Ectodermal cell (in vitro differentiated cells): ENCODE measurements at regions not wholly inside any gene's neighbourhood (a gene's known extent, or its start where the extent isn't known, plus 50 kb on each side); places are given as distances from the start of the nearest gene placed in this dataset.

Experiments used
- H3K27ac ChIP-seq: 2 replicates; pipeline ENCODE4 v1.7.0; 2013; ENCODE audit warnings: mild to moderate bottlenecking, low read depth, low read length; ENCODE audit not compliant: insufficient read depth, poor library complexity, severe bottlenecking
- H3K27me3 ChIP-seq: 2 replicates; pipeline ENCODE4 v1.7.0; 2013; ENCODE audit warnings: mild to moderate bottlenecking, low read length; ENCODE audit not compliant: insufficient read depth, control insufficient read depth, poor library complexity, severe bottlenecking
- H3K36me3 ChIP-seq: one replicate; pipeline ENCODE4 v1.7.0; 2013; ENCODE audit warnings: low read length; ENCODE audit not compliant: control insufficient read depth, insufficient read depth
- H3K4me1 ChIP-seq: one replicate; pipeline ENCODE4 v1.7.0; 2013; ENCODE audit warnings: low read length; ENCODE audit not compliant: control insufficient read depth, insufficient read depth
- H3K4me3 ChIP-seq: 2 replicates; pipeline ENCODE4 v1.7.0; 2013; ENCODE audit warnings: low read depth, low read length, control low read depth; ENCODE audit not compliant: insufficient read depth
- H3K9me3 ChIP-seq: 2 replicates; pipeline ENCODE4 v1.7.0; 2013; ENCODE audit warnings: mild to moderate bottlenecking, low read length, moderate library complexity; ENCODE audit not compliant: control insufficient read depth
- WGBS, 2 experiments: methylation state at CpG; one replicate each; pipeline ENCODE4 v1.1.7; 2013; ENCODE audit warnings: missing lambda C conversion rate in 2 of 2; 5-methylcytosine and 5-hydroxymethylcytosine counted together

- Histone ChIP-seq H3K4me1 (no peaks in the 10 kb centered on the region), H3K27me3 (no peaks in the 10 kb centered on the region), H3K4me3 (no peak overlapping the region), H3K27ac (no peak overlapping the region), H3K36me3 (no peaks in the 10 kb centered on the region), H3K9me3 (no peaks in the 10 kb centered on the region)
- 82% methylated on average over 10 of the region's 10 CpGs for WGBS, 2 experiments
Measured at GRCh38 chr1:47522935-47523834, 85.3 kb downstream of the FOXD2 start.

DNA sequence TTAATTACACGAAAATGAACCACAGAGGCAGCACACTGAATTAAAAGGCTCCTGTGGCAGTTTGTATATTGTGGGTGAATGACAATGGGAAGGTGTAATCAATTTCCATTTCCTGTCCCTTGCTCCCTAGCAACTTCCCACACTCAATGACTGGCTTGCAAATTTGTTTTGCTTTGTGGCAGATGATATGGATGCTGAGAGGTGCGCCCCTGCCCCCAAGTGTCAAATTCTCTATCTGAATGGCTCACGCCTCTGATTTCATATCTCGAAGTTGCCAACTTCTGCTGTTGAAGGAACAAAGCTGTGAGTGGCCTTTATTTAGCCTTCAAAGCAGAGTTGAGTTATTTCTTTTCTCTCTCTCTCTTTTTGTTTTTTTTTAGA lies 86.0 kb downstream of the FOXD2 start:
- no peaks in the 10 kb centered on the region for H3K4me1 ChIP-seq
- no peak overlapping the region for H3K4me3 ChIP-seq
- no peak overlapping the region for H3K27ac ChIP-seq
- no peaks in the 10 kb centered on the region for H3K27me3 ChIP-seq
- WGBS, 2 experiments = 62 to 64% methylated on average over 4 of the region's 4 CpGs
- H3K36me3 ChIP-seq = no peaks in the 10 kb centered on the region
- H3K9me3 ChIP-seq = no peaks in the 10 kb centered on the region

DNA sequence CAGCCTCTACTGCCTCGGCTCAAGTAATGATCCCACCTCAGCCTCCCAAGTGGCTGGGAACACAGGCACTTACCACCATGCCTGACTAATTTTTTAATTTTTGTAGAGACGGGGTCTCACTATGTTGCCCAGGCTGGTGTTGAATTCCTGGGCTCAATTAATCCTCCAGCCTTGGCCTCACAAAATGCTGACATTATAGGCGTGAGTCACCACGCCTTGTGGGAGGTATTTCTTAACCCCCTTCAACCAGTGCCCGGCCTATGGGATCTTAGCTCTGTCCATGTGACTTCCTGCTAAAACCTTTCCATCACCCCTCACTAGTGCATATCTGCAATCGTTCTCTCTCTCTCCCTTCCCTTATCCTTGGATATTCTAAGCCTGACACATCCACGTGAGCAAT lies 86.4 kb downstream of the FOXD2 start:
- Histone ChIP-seq H3K27ac (no peak overlapping the region), H3K9me3 (no peaks in the 10 kb centered on the region), H3K36me3 (no peaks in the 10 kb centered on the region), H3K4me3 (no peak overlapping the region), H3K4me1 (no peaks in the 10 kb centered on the region), H3K27me3 (no peaks in the 10 kb centered on the region)
- 84 to 87% methylated on average over 7 of the region's 7 CpGs for WGBS, 2 experiments

DNA sequence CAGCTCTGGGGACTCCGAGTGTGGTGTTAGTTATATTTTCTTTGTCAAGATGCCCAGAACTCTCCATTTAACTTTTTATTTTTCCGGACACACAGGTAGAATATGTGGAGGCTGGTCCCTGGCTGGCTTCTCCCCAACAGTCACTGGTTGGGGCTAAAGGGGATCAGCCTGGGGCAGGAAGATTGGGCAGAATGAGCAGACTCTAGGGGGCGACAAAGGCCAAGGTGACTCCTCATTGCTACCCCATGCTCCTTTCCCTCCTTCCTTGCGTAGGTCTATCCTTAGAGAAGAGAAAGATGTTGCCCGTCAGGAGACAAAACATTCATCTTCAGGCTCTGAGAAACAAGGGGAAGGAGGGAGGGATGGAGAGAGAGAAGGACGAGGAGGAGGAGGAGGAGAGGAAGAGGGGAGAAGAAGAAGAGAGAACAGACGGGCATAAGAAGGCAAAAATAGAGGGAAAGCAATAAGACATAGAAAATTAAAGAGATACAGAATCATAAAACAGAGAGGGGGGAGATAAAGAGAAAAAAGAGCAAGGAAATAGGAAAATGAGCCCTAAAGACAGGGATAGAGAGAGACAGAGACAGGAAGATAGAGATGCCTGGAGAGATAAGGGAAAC lies 89.9 kb downstream of the FOXD2 start:
- H3K4me1 ChIP-seq = no peaks in the 10 kb centered on the region
- H3K9me3 ChIP-seq = no peaks in the 10 kb centered on the region
- H3K4me3 ChIP-seq = no peak overlapping the region
- 56 to 62% methylated on average over 5 to 7 of the region's 7 CpGs for WGBS, 2 experiments
- H3K27me3 ChIP-seq = no peaks in the 10 kb centered on the region
- H3K36me3 ChIP-seq = no peaks in the 10 kb centered on the region
- H3K27ac ChIP-seq = no peak overlapping the region

DNA sequence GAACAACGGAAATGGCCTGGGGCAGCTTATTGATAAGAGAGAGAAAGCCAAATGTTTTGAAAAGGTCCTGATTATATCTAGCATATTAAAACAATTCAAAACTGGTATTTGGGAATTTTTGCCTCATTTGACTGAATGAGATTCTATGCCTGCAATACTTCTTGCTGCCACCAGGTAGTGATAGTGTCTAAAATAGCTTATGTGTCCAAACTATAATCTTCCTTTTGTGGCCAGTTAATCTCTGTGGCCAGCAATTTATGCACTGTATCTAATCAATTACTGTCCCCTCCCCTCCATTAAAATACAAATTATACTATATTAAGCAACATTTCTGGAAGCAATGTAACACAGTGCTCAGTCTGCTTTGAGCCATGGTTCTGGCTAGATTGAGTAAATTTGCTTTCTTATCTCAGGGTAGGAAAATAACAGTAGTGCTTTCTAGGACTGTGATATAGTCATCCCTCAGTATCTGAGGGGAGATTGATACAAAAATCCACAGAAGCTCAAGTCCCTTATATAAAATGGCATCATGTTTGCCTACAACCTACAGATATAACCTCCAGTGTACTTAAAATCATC lies 91.8 kb downstream of the FOXD2 start:
- WGBS, 2 experiments = 33 to 42% methylated on average over 1 of the region's 1 CpG
- Histone ChIP-seq H3K9me3 (no peaks in the 10 kb centered on the region), H3K4me1 (peaks cover 8% of the 10 kb centered on the region), H3K27ac (no peak overlapping the region), H3K4me3 (no peak overlapping the region), H3K27me3 (peaks cover 4% of the 10 kb centered on the region), H3K36me3 (no peaks in the 10 kb centered on the region)

DNA sequence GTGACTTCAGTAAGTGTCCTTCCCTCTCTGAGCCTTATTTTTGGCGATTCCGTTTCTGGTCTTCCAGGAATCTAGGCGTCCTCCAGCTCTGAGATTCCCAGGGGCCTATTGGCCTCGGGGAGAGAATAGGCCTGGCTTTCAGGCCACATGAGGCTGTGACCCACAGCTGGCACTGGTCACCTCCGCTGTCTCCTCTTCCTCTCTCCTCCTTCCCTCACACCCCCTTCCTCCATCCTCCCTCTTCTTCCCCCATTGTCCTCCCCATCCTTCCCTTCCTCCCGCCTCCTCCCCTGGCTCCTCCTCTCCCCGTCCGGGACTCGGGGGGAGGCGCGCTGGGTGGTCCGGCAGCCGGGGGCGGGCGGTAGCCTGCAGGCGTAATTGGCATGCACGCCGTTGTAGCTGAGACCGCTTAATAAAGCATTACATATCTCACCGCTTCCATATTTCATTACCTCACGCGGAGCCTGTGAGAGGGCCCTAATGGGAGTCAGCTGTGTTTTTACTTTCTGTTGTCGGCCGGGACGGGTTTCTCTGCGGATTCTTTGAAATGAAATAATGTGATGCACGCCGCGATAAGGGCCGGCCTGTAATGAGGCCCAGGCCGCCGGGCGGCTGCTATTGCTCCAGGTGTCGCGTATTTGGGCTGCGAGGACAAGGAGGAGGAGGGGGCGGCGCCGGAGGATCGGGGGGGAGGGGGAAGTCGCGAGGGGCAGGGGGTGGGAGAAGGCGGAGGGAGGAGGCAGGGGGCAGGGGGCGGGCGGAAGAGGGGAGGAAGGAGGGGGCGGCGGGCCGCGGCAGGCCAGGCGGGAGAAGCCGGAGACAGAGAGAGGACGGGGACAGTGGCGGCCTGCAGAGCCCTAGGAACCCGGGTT lies 95.3 kb downstream of the FOXD2 start:
- Histone ChIP-seq H3K4me1 (peaks cover 8% of the 10 kb centered on the region), H3K27ac (peak overlapping the region; percentile 82)
- 2% methylated on average over 44 to 48 of the region's 54 CpGs for WGBS, 2 experiments

DNA sequence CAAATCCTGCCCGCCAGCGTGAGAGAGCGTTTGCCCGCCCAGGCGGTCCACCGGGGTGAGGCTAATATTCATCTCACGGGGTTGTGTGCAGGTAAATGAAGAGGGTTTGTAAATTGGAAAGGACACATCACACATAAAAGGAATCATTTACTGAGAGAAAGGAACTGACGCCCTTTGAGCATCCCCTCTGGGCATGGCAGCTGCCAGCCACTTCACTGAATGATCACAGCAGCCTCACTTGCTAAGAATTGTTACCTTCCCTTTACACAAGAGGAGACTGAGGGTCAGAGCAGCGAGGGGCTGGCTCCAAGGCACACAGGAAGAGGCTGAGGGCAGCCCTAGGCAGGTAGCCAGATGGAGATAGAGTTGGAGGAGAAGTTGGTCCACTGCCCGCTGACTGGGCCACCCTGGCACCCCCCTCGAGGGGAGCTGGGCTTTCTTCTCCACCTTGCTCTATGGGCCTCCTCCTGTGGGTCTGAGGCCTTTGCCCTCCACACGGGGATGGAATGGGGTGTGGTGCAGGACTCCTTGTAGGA lies 96.0 kb downstream of the FOXD2 start:
- Histone ChIP-seq H3K9me3 (no peaks in the 10 kb centered on the region), H3K27ac (no peak overlapping the region), H3K27me3 (peaks cover 16% of the 10 kb centered on the region), H3K4me1 (peaks cover 8% of the 10 kb centered on the region), H3K36me3 (no peaks in the 10 kb centered on the region), H3K4me3 (peak overlapping the region; percentile 25)
- WGBS, 2 experiments = 24 to 27% methylated on average over 12 of the region's 12 CpGs

More for the DNA sequence above, 95.3 kb downstream of the FOXD2 start:
- Histone ChIP-seq H3K36me3 (no peaks in the 10 kb centered on the region), H3K9me3 (no peaks in the 10 kb centered on the region), H3K4me3 (peak overlapping the region; percentile 45), H3K27me3 (peaks cover 16% of the 10 kb centered on the region)

GRCh38 chr1:47534436-47534835 lies 96.6 kb downstream of the FOXD2 start:
- H3K4me3 ChIP-seq = no peak overlapping the region
- H3K36me3 ChIP-seq = no peaks in the 10 kb centered on the region
- H3K9me3 ChIP-seq = no peaks in the 10 kb centered on the region
- peaks cover 8% of the 10 kb centered on the region for H3K4me1 ChIP-seq
- peaks cover 16% of the 10 kb centered on the region for H3K27me3 ChIP-seq
- 88 to 89% methylated on average over 4 of the region's 4 CpGs for WGBS, 2 experiments
- H3K27ac ChIP-seq = no peak overlapping the region

GRCh38 chr1:47536646-47537118 lies 98.8 kb downstream of the FOXD2 start:
- Histone ChIP-seq H3K27ac (no peak overlapping the region), H3K27me3 (peaks cover 16% of the 10 kb centered on the region), H3K36me3 (no peaks in the 10 kb centered on the region), H3K4me1 (peaks cover 8% of the 10 kb centered on the region), H3K4me3 (no peak overlapping the region), H3K9me3 (no peaks in the 10 kb centered on the region)
- WGBS, 2 experiments = 57 to 67% methylated on average over 9 of the region's 9 CpGs
